ENCODE measurements at regions not wholly inside any gene's neighbourhood (a gene's known extent, or its start where the extent isn't known, plus 50 kb on each side); places are given as distances from the start of the nearest gene placed in this dataset.

GRCh38 chr13:73842184-73842583, 292.0 kb downstream of the KLF12 start:
- no peaks in the 10 kb centered on the region for H4K20me1 ChIP-seq (ENCODE audit: insufficient read depth, low read length)
- BruUV-seq (replicated peaks): no TSS peak
- H4K5ac ChIP-seq (ENCODE audit: low read depth, low read length): no peak overlapping the region
- H3K27me3 ChIP-seq (ENCODE audit: control insufficient read depth, insufficient read depth, low read length): no peaks in the 10 kb centered on the region
- H2AK9ac ChIP-seq (replicated peaks; ENCODE audit: low read depth, low read length, poor library complexity): no peak overlapping the region
- H3K9me1 ChIP-seq (ENCODE audit: insufficient read depth, low read length): peaks cover 9% of the 10 kb centered on the region
- peaks cover 3% of the 10 kb centered on the region for H3K36me3 ChIP-seq (ENCODE audit: control insufficient read depth, insufficient read depth, low read length)
- H3K4ac ChIP-seq (ENCODE audit: low read depth, low read length): no peak overlapping the region
- no CpG with 5 or more reads among the region's 5 CpGs for WGBS, 2 experiments (ENCODE audit: extremely low coverage in 2 of 2, insufficient read length in 1 of 2)
- no peak overlapping the region; the same call in 1 of the 2 replicates for H3K14ac ChIP-seq (replicated peaks; ENCODE audit: low read depth, low read length)
- H2AK5ac ChIP-seq (ENCODE audit: low read depth, low read length): no peak overlapping the region
- no peak overlapping the region for H3K18ac ChIP-seq (ENCODE audit: low read depth, low read length)
- in situ Hi-C loops (cut with MboI; ENCODE audit: low sequenced_read_pairs) (loop anchor here (25.0 kb wide), 1 partner anchor 445 kb away; no protein-coding TSS in a partner anchor), intact Hi-C loops (cut with micrococcal nuclease) (no loop called here), dilution Hi-C loops (cut with HindIII; ENCODE audit: low sequenced_read_pairs, unreplicated experiment) (no loop called here)
- no peak for TF ChIP-seq FOS (IDR thresholded peaks at IDR 0.05; ENCODE audit: low read depth, low read length)
- no peak for TF ChIP-seq MAFK (IDR thresholded peaks at IDR 0.05; ENCODE audit: low read depth, low read length)
- TF ChIP-seq NFE2L2 (IDR thresholded peaks at IDR 0.05; ENCODE audit: low read depth, low read length): no peak
- no peak for TF ChIP-seq BHLHE40 (IDR thresholded peaks at IDR 0.05; ENCODE audit: low read depth, low read length)
- TF ChIP-seq MAZ (IDR thresholded peaks at IDR 0.05; ENCODE audit: borderline replicate concordance, low read depth, low read length): no peak
- TF ChIP-seq USF2 (IDR thresholded peaks at IDR 0.05; ENCODE audit: low read depth, low read length): no peak
- TF ChIP-seq CTCF (conservative IDR thresholded peaks at IDR 0.05; ENCODE audit: low read depth, low read length): no peak
- TF ChIP-seq RCOR1 (IDR thresholded peaks at IDR 0.05; ENCODE audit: insufficient replicate concordance, low read length): no peak
- TF ChIP-seq SMC3 (IDR thresholded peaks at IDR 0.05; ENCODE audit: low read depth, low read length): no peak
- TF ChIP-seq CHD1 (IDR thresholded peaks at IDR 0.05; ENCODE audit: low read depth, low read length): no peak
- no peak for TF ChIP-seq MXI1 (IDR thresholded peaks at IDR 0.05; ENCODE audit: borderline replicate concordance, low read depth, low read length)
- TF ChIP-seq ELK1 (IDR thresholded peaks at IDR 0.05; ENCODE audit: borderline replicate concordance, low read depth, low read length): no peak
- TF ChIP-seq RAD21 (IDR thresholded peaks at IDR 0.05; ENCODE audit: low read length): no peak
- TF ChIP-seq CEBPB (IDR thresholded peaks at IDR 0.05; ENCODE audit: low read depth, low read length): no peak
- no peak for TF ChIP-seq RFX5 (IDR thresholded peaks at IDR 0.05; ENCODE audit: low read depth, low read length)
- no peak for TF ChIP-seq POLR2A (IDR thresholded peaks at IDR 0.05; ENCODE audit: low read depth, low read length)
- H2AFZ ChIP-seq (replicated peaks; ENCODE audit: low read length, poor library complexity): no peak overlapping the region
- H2BK120ac ChIP-seq (ENCODE audit: low read depth, low read length): no peak overlapping the region
- H3K9ac ChIP-seq (ENCODE audit: low read depth, low read length): no peak overlapping the region
- H3K4me3 ChIP-seq (ENCODE audit: insufficient read depth, low read depth, low read length): no peak overlapping the region
- H4K8ac ChIP-seq (ENCODE audit: low read depth in 2 of 2, low read length in 2 of 2): no peak overlapping the region
- POLR2A ChIA-PET (ENCODE audit: unreplicated experiment): no interaction called here
- H3K56ac ChIP-seq (ENCODE audit: extremely low read depth, insufficient read depth, low read length): no peak overlapping the region
- no peak overlapping the region for H3K27ac ChIP-seq (ENCODE audit: insufficient read depth, low read length)
- peaks cover 38 to 56% of the 10 kb centered on the region in 2 experiments for H3K79me1 ChIP-seq (ENCODE audit: low read depth in 1 of 2, low read length in 2 of 2)
- H3K9me3 ChIP-seq (ENCODE audit: control insufficient read depth, insufficient read depth, low read length): no peaks in the 10 kb centered on the region
- H2BK15ac ChIP-seq (ENCODE audit: low read depth, low read length): no peak overlapping the region
- 0 out of 2 replicates have a peak, but pooled peaks cover 3% of the 10 kb centered on the region for H3K4me1 ChIP-seq (ENCODE audit: control insufficient read depth, insufficient read depth, low read length)
- no peak overlapping the region for H3K4me2 ChIP-seq (ENCODE audit: low read depth, low read length)
- no peak overlapping the region for H2BK20ac ChIP-seq (ENCODE audit: low read depth, low read length)
- no peak overlapping the region for H3K23ac ChIP-seq (ENCODE audit: low read depth, low read length)
- CTCF ChIA-PET: no interaction called here
- DNase-seq: no peak
- ATAC-seq (ENCODE audit: low read depth): no peak
- no peak overlapping the region for H2BK5ac ChIP-seq (ENCODE audit: low read depth, low read length, poor library complexity, severe bottlenecking)
- no peak overlapping the region for H4K91ac ChIP-seq (ENCODE audit: insufficient read depth, low read depth, low read length)
